ENCODE measurements at regions not wholly inside any gene's neighbourhood (a gene's known extent, or its start where the extent isn't known, plus 50 kb on each side); places are given as distances from the start of the nearest gene placed in this dataset.

DNA sequence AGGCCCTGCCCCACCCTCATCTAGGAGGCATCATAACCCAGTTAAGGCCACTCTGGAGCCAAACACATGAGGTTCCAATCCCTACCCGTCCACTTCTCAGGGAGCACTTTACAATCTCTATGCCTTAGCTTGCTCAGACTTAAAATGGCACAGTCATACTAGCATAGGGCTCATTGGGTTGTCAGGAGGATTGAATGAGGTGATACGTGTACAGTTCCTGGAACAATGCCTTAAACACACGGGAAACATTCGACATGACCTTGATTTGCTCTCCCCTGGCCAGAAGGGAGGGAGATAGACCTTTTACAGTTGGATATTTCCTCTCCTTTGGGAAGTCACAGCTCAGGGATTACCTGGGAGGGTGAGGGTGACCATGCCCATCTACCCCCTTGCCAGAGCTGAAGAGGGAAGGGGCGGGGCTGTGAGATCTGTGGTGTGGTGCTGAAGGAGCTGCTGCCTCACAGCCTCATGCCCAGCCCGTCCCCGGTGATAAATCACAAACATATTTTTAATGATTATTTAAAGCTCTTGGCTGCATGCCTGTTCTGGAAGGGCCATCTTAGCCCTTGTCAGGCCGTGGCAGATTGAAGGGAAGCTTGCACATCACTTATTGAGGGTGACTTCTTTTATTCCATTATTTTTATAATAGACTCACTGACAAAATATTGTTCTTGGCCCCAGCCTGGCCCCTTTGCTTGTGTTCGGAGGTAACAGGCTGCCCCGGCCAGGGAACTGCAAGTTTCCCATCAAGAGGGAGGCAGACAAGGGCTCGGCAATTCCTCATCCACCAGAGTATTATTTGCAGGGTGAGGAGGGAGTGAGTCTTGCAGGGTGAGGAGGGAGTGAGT lies 83.4 kb downstream of the FOXD2 start:
- Histone ChIP-seq H3K4me1 (replicated peaks in 1 of 4; ENCODE audit: control insufficient read depth in 3 of 4, insufficient read depth in 4 of 4, low read length in 3 of 4) (peaks cover 3 to 16% (median 6%) of the 10 kb centered on the region in 4 experiments; a peak in 6 of 7 replicates), H2AK5ac (ENCODE audit: low read depth, low read length) (no peak overlapping the region), H3K4me2 (ENCODE audit: insufficient read depth in 1 of 2, low read depth in 2 of 2, low read length in 2 of 2) (no peak overlapping the region), H3K79me2 (ENCODE audit: control insufficient read depth in 1 of 2, insufficient read depth in 2 of 2, low read length in 2 of 2) (no peaks in the 10 kb centered on the region), H3K4me3 (ENCODE audit: extremely low read depth in 1 of 4, insufficient read depth in 2 of 4, low read depth in 3 of 4, low read length in 4 of 4) (no peak overlapping the region), H2BK15ac (ENCODE audit: low read length) (no peak overlapping the region), H3K36me3 (ENCODE audit: control insufficient read depth in 2 of 4, insufficient read depth in 4 of 4, low read length in 3 of 4) (no peaks in the 10 kb centered on the region), H3K79me1 (ENCODE audit: low read depth, low read length) (no peaks in the 10 kb centered on the region), H3K9me3 (ENCODE audit: insufficient read depth in 2 of 2, low read depth in 1 of 2, low read length in 1 of 2) (no peaks in the 10 kb centered on the region), H3K27ac (ENCODE audit: low read depth, low read length) (no peak overlapping the region), H2BK5ac (ENCODE audit: low read depth, low read length) (no peak overlapping the region), H3K23ac (ENCODE audit: insufficient read length) (no peak overlapping the region), H2BK12ac (ENCODE audit: low read depth, low read length) (no peak overlapping the region), H4K20me1 (replicated peaks in 1 of 2; ENCODE audit: control insufficient read depth in 1 of 2, insufficient read depth in 2 of 2, low read length in 2 of 2) (no peaks in the 10 kb centered on the region), H3K18ac (ENCODE audit: extremely low read depth, low read length) (no peak overlapping the region), H4K91ac (replicated peaks; ENCODE audit: insufficient read length, low read length) (no peak overlapping the region), H4K8ac (ENCODE audit: extremely low read depth, insufficient read depth, low read length) (no peak overlapping the region), H3K27me3 (replicated peaks in 1 of 4; ENCODE audit: control insufficient read depth in 3 of 4, extremely low read depth in 1 of 4, insufficient read depth in 3 of 4, low read length in 3 of 4) (peaks cover 0 to 4% (median 0%) of the 10 kb centered on the region in 4 experiments; a peak in 4 of 7 replicates), H3K23me2 (ENCODE audit: low read depth, low read length) (no peaks in the 10 kb centered on the region), H2BK20ac (ENCODE audit: low read length) (no peak overlapping the region), H3K14ac (ENCODE audit: insufficient read length) (no peak overlapping the region), H3K56ac (replicated peaks; ENCODE audit: insufficient read length, low read depth, low read length) (no peak overlapping the region), H3K9ac (replicated peaks in 1 of 4; ENCODE audit: extremely low read depth in 1 of 4, low read depth in 3 of 4, low read length in 3 of 4) (no peak overlapping the region), H4K5ac (ENCODE audit: insufficient read length, low read depth, low read length) (no peak overlapping the region), H2AFZ (ENCODE audit: low read length) (no peak overlapping the region), H2BK120ac (replicated peaks; ENCODE audit: low read depth, low read length) (no peak overlapping the region), H3K4ac (replicated peaks; ENCODE audit: insufficient read length, low read depth, low read length) (no peak overlapping the region)
- CTCF ChIA-PET (ENCODE audit: partially characterized antibody) = interaction anchor here (0.8 to 5.8 kb wide), 13 partner anchors 7 to 264 kb away, joined by 3 to 56 read pairs (median 5); partner anchors contain the start of gene FOXD2
- DNase-seq (ENCODE audit: low read depth in 1 of 2, low spot score in 2 of 2) (no peak), FAIRE-seq (no peak)
- no peak for TF ChIP-seq BACH1 (IDR thresholded peaks at IDR 0.05; ENCODE audit: low read length)
- no peak for TF ChIP-seq PHF8 (conservative IDR thresholded peaks at IDR 0.05; ENCODE audit: low read depth, low read length)
- no peak for TF ChIP-seq TCF12 (IDR thresholded peaks at IDR 0.05; ENCODE audit: low read depth, low read length)
- POLR2A ChIA-PET (ENCODE audit: partially characterized antibody) = no interaction called here
- 88% methylated on average over 11 of the region's 11 CpGs; no CpG with 5 or more reads in 1 of the 2 experiments for WGBS, 2 experiments (ENCODE audit: extremely low coverage in 1 of 2, insufficient coverage in 1 of 2, insufficient read length in 1 of 2, insufficient replicate concordance in 2 of 2, low coverage in 1 of 2, low lambda C conversion rate in 2 of 2, missing lambda C conversion rate in 1 of 2)

Measured in H1 (cell line).